ENCODE measurements at regions not wholly inside any gene's neighbourhood (a gene's known extent, or its start where the extent isn't known, plus 50 kb on each side); places are given as distances from the start of the nearest gene placed in this dataset.

GRCh38 chr17:73754886-73755400 lies 110.7 kb upstream of the SDK2 start:
- 93 to 100% methylated on average over 3 to 15 of the region's 15 CpGs for WGBS, 2 donors (ENCODE audit: low coverage in 1 of 2)
- intact Hi-C loops (cut with DNase I; ENCODE audit: low total_unique reads): no loop called here
- Histone ChIP-seq H3K27ac (no peak overlapping the region), H3K4me3 (no peak overlapping the region), H3K27me3 (no peaks in the 10 kb centered on the region), H3K4me1 (no peaks in the 10 kb centered on the region), H3K36me3 (no peaks in the 10 kb centered on the region), H3K9me3 (no peaks in the 10 kb centered on the region)
- TF ChIP-seq EP300 (IDR thresholded peaks at IDR 0.05; ENCODE audit: low read depth) (no peak), POLR2AphosphoS5 (IDR thresholded peaks at IDR 0.05) (no peak), POLR2A (IDR thresholded peaks at IDR 0.05) (no peak), CTCF (IDR thresholded peaks at IDR 0.05) (no peak)
- DNase-seq: no peak
- in situ Hi-C loops (cut with MboI; ENCODE audit: low pct_ligation_motif_present in 1 of 4, low pct_unique_long_range_greater_than_20kb in 1 of 4, low sequenced_read_pairs in 3 of 4): no loop called here

- in situ Hi-C loops (cut with MboI; ENCODE audit: low pct_ligation_motif_present in 1 of 4, low pct_unique_long_range_greater_than_20kb in 1 of 4, low sequenced_read_pairs in 3 of 4): no loop called here
- 38 to 48% methylated on average over 7 to 12 of the region's 12 CpGs for WGBS, 2 donors (ENCODE audit: low coverage in 1 of 2)
- TF ChIP-seq POLR2AphosphoS5 (IDR thresholded peaks at IDR 0.05): no peak
- no peak for TF ChIP-seq POLR2A (IDR thresholded peaks at IDR 0.05)
- TF ChIP-seq CTCF (IDR thresholded peaks at IDR 0.05): no peak
- TF ChIP-seq EP300 (IDR thresholded peaks at IDR 0.05; ENCODE audit: low read depth): no peak
These were observed 113.2 kb upstream of the SDK2 start for GRCh38 chr17:73757420-73757819.

GRCh38 chr17:73758245-73758644 lies 114.0 kb upstream of the SDK2 start:
- no peaks in the 10 kb centered on the region for H3K9me3 ChIP-seq
- no peaks in the 10 kb centered on the region for H3K36me3 ChIP-seq
- TF ChIP-seq POLR2AphosphoS5 (IDR thresholded peaks at IDR 0.05) (no peak), CTCF (IDR thresholded peaks at IDR 0.05) (no peak), POLR2A (IDR thresholded peaks at IDR 0.05) (no peak), EP300 (IDR thresholded peaks at IDR 0.05; ENCODE audit: low read depth) (no peak)
- DNase-seq: no peak
- H3K4me3 ChIP-seq: no peak overlapping the region
- H3K4me1 ChIP-seq: no peaks in the 10 kb centered on the region
- H3K27me3 ChIP-seq: no peaks in the 10 kb centered on the region
- in situ Hi-C loops (cut with MboI; ENCODE audit: low pct_ligation_motif_present in 1 of 4, low pct_unique_long_range_greater_than_20kb in 1 of 4, low sequenced_read_pairs in 3 of 4): no loop called here
- intact Hi-C loops (cut with DNase I; ENCODE audit: low total_unique reads): no loop called here
- H3K27ac ChIP-seq: no peak overlapping the region
- WGBS, 2 donors (ENCODE audit: low coverage in 1 of 2): 52 to 65% methylated on average over 3 to 7 of the region's 7 CpGs

More at GRCh38 chr17:73757420-73757819, 113.2 kb upstream of the SDK2 start:
- H3K27ac ChIP-seq: no peak overlapping the region
- no peaks in the 10 kb centered on the region for H3K27me3 ChIP-seq
- intact Hi-C loops (cut with DNase I; ENCODE audit: low total_unique reads): no loop called here
- no peaks in the 10 kb centered on the region for H3K4me1 ChIP-seq
- H3K9me3 ChIP-seq: no peaks in the 10 kb centered on the region
- no peaks in the 10 kb centered on the region for H3K36me3 ChIP-seq
- no peak for DNase-seq
- no peak overlapping the region for H3K4me3 ChIP-seq

- no peak for DNase-seq
- no peaks in the 10 kb centered on the region for H3K27me3 ChIP-seq
- H3K27ac ChIP-seq: no peak overlapping the region
- no peaks in the 10 kb centered on the region for H3K36me3 ChIP-seq
- H3K4me1 ChIP-seq: no peaks in the 10 kb centered on the region
- 79 to 82% methylated on average over 7 to 8 of the region's 8 CpGs for WGBS, 2 donors (ENCODE audit: low coverage in 1 of 2)
- H3K9me3 ChIP-seq: no peaks in the 10 kb centered on the region
- intact Hi-C loops (cut with DNase I; ENCODE audit: low total_unique reads) (no loop called here), in situ Hi-C loops (cut with MboI; ENCODE audit: low pct_ligation_motif_present in 1 of 4, low pct_unique_long_range_greater_than_20kb in 1 of 4, low sequenced_read_pairs in 3 of 4) (no loop called here)
- H3K4me3 ChIP-seq: no peak overlapping the region
- TF ChIP-seq CTCF (IDR thresholded peaks at IDR 0.05): no peak
- no peak for TF ChIP-seq EP300 (IDR thresholded peaks at IDR 0.05; ENCODE audit: low read depth)
- no peak for TF ChIP-seq POLR2AphosphoS5 (IDR thresholded peaks at IDR 0.05)
- no peak for TF ChIP-seq POLR2A (IDR thresholded peaks at IDR 0.05)
These were observed 115.1 kb upstream of the SDK2 start for GRCh38 chr17:73759324-73759723.

All from transverse colon (tissue), 4 donors.